HK-2 (cell line): ENCODE measurements at regions not wholly inside any gene's neighbourhood (a gene's known extent, or its start where the extent isn't known, plus 50 kb on each side); places are given as distances from the start of the nearest gene placed in this dataset.

Experiments used
- DNase-seq: peaks from one replicate; pipeline ENCODE4 v3.0.0-alpha.2; 2018; ENCODE audit not compliant: unreplicated experiment

DNA sequence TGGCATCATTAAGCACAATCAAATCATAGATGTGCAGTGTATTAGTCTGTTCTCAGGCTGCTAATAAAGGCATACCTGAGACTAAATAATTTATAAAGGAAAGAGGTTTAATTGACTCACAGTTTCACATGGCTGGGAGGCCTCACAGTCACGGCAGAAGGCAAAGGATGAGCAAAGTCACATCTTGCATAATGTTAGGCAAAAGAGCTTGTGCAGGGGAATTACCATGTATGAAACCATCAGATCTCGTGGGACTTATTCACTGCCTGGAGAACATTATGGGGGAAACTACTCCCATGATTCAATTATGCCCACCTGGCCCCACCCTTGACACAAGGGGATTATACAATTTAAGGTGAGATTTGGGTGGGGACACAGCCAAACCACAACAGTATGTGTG lies 245.2 kb upstream of the DACH1 start:
- DNase-seq, result no peak

DNA sequence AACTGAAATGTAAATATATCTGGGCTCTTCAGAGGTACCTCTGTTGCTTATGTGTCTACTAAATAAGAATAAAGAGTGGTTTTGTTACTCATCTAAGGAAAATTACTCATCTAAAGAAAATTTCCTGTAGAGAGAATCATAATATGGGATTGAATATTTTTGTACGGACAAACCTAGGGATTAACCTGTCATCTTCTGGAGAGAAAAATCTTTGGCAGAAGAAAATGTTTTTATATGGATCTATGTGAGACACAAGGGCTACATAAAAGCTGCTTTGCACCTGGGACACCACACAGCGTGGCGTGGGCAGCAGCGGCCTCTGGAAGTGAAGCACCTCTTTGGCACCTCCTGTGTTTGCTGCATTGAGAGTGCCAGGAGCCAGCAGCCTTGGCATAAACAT lies 242.9 kb upstream of the DACH1 start:
- DNase-seq, result no peak

GRCh38 chr13:72104656-72105180 lies 237.7 kb upstream of the DACH1 start:
- DNase-seq, result no peak

DNA sequence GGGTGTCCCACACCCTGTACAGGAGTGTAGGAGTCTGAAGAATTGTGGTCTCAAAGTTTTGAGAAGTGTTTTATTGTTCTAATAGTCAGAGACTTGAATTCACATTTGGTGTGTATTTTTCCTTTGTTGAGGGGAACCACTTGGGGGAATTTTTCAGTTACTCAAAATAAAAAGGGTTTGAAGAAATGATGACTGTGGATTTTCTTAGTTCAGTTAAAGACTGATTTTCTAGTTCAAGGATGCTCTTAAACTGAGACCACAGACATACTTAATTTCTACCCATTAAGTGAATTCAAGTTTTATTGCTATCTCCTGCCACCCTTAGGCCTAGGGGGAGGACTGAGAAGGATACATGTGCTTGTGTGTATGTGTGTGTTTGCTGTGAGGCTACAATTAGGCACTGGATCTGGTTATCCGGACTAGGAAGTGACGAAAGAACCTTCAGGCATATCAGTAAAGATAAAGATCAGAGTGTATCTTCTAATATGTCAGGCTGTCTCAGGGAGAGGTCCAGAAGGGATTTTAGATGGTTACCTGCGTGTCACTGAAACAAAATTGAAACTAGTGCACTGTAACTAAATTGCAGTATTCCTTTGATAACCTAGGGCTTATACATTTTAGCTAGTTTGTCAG lies 234.9 kb upstream of the DACH1 start:
- DNase-seq, result no peak

GRCh38 chr13:72100339-72100738 lies 233.3 kb upstream of the DACH1 start:
- no peak for DNase-seq

GRCh38 chr13:72097568-72097967 lies 230.6 kb upstream of the DACH1 start:
- no peak for DNase-seq

GRCh38 chr13:72093262-72093661 lies 226.3 kb upstream of the DACH1 start:
- no peak for DNase-seq

DNA sequence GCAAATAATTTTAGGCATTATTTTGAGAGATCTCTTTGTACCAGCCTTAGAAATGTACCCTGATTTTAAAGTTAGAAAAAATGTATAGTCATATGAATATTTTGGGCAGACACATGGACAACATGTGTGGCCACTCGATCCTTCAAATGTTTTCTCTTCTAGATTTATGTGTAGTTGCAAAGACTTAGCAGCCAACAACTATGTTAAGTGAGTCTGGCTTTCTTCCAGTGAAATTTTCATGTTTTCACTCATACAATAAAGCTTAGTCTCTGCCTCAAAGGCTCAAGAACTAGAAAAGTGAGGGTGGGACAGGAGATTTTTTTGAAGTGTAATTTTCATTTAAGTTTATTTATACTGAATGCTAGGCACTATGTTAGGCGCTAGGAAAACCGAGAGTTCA lies 207.7 kb upstream of the DACH1 start:
- no peak for DNase-seq

DNA sequence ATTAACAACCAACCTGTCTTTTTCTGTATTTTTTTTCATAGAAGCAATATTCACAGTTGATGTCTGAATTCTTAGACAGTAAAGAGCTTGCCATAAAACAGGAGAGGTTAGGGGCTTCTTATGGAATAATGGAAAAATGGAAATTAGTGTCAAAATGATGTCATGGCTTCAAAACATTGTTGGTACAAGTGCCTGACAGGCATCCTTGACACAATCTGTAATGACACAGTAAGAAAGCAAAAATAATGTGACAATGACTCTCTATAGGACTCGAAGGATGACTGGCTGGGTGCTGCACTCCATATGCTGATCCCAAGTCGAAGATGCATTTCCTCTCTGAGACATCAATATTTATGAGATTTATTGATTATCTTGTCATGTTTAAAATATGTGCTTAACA lies 205.3 kb upstream of the DACH1 start:
- no peak for DNase-seq

DNA sequence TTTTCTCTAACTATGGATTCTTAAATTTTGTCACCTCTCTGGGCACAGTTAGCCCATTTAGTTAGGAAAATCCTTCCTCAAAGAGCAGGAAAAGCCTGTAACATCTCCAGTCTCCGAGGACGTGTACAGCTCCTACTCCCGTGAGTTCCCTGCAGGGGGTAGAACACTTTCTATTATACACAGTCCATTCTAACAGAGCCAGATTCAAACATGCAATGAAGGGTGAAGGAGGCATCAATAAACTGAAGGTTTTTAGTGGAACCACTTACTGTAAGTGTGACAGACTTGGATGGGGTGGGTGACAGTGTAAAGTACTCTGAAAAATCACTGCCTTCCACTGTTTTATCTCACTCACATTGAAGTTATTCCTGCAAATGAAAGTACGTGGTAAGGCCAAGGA lies 204.7 kb upstream of the DACH1 start:
- DNase-seq, result no peak

GRCh38 chr13:72062566-72062965 lies 195.6 kb upstream of the DACH1 start:
- DNase-seq, result no peak

- no peak for DNase-seq
These were observed 194.6 kb upstream of the DACH1 start for GRCh38 chr13:72061613-72062012.

DNA sequence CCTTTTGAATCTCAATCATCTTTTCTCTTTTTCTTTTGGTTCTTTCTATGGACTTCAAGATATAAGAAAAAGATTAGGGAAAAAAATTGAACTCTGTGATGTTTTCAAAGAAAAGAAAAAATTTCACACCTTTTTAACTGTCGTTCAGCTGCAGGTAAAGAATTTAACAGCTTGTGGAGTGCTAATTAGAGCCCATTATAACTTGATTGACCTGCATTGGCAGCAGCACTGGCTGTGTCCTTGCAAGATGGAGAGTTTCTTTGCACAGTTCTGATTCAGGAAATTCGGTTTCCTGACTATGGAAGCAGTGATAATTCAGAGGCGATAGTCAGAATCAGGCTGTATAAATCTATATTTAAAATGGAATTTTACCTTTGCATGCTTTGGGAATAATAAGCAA lies 183.2 kb upstream of the DACH1 start:
- no peak for DNase-seq

DNA sequence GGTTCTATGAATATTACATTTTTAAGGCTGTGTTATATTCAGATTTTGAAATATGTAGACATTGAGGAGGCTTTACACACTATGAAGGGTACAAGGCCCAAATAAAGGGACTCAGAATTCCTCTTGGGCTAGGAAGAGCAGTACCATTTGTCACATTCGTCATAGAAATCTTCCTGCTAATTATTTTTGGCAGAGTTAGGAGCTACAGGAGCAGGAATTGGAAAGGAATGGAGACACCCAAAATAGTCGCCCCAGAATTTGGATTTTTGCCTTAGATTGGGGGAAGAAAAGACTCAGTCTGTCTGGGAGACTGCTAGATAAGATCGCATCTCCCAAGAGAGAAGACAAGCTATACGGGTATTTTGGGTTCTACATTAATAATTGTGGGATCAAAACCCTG lies 176.4 kb upstream of the DACH1 start:
- no peak for DNase-seq

DNA sequence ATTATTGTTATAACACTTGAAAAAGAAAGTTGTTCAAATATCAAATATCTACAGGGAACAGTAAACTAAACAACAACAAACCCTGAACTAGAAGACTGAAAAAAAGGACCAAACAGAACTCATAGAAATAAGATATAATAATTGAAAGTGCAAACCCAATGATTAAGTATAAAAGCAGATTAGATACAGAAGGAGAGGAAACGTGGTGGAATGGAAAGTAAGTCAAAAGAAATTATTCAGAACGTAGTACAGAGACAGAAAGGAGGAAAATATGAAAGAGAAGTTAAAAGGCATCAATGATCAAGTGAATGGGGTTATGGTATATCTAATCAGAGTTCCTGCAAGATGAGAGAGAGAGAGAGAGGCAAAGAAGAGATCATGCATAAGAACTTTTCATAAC lies 174.2 kb upstream of the DACH1 start:
- no peak for DNase-seq

DNA sequence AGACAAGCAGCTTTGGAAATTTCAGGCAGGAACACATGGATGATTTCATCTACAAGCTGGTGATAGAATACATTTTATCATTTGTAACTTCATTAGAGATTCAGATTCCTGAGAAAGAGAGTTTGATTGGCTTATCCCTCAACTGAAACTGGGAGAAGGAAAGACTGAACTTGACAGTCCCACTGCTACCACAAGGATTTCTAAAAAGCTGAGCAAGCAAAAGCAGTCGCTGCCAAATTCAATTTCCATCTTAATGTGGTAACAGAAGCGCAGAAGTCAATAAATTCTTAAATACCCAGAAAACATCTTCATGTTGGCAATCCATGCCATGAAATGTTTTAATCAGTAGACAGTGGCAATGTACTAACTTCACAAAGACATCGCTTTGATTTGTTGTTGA lies 172.1 kb upstream of the DACH1 start:
- DNase-seq, result no peak

DNA sequence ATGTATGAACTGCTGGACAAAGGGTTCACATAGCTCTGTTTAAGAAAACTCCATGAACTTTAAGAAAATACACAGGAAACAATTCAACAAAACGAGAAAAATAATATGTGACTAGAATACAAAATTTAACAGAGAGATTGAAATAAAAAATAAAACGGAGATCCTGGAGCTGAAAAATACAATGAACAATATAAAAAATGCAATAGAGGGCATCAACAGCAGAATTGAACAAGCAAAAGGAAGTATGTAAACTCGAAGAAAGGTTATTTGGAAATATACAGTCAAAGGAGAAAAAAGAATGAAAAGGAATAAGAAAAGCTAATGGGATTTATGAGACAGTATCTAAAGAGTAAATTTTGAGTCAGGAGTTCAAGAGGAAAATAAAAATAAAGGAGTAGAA lies 163.0 kb upstream of the DACH1 start:
- no peak for DNase-seq

DNA sequence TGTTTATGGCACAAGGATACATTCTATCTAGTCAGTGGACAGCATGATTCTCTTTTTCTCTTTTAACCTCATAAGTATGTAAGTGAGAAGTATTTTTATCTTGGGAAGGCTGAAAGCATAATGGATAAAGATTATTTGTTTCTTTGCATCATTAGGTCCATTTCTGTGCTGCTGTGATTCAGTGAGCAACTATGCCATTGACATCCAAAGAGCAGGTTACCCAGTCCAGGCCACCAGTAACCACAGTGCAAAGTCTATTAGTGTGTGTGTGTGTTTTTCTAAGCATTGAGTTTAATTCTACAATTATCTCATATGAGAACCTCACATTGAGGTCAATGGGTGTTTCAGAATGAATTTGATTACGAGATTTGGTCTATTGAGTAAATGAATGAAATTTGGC lies 158.8 kb upstream of the DACH1 start:
- DNase-seq, result no peak

DNA sequence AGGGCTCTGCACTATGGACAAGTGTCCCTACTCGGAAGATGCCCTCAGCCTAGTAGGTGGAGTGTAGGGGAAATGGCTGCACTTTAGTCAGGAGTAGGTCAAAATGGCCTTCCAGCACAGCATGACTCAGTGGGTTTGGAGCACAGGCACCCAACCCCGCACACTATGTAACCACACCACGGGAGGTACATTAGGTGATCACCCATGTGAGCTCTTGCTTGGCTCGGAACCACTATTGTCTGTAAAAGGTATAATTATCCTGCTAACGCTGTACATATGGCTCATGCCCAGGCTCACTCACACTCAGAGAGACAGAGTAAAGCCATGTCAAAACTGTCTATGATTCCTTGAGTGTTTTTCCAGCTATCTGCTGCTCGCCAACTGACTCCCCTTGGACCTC lies 156.9 kb upstream of the DACH1 start:
- no peak for DNase-seq

DNA sequence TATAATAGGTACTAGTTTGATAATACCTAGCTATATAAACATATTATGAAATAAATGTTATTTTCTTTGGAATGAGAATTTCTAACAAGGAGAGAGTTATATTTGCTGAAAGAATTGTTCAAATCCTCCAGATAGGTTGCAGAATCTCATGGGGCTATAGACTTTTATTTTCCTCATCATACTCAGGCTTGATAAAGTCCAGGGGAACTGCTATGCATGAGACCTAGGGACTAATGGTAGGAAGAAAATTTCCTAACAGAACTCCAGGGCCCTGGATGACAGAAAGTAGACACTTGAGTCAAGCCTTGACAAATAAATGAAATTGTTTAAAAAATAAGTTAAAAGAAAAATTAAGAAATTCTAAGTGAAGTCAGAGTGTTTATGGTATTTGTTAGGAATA lies 138.5 kb upstream of the DACH1 start:
- DNase-seq, result no peak

DNA sequence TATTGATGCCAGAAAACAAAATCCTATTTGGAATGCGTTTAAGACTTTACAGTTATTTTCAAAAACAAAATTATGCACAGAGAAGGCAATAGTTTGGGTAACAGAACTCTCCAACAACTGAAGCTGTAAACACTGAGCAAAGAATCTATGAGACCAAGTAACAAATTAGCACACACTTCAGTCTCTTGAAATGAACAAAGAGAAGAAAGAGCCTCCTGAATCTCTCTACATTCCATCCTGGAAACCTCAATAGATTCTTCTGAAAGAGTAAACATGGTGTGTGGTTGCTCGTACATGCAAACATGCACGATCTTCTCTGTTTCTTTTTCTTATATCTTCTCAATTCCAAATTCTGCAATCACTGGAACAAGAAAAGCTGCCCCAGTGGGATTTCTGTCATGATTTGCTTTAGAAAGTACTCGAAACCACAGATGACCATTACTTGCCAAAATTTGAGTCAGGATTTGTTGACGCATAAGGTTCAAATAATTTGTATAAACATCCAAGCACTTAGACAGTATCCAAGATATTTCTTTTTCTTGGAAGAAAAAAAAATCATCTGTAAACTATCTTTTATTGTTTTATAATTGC lies 137.9 kb upstream of the DACH1 start:
- no peak for DNase-seq

- no peak for DNase-seq
These were observed 137.2 kb upstream of the DACH1 start for GRCh38 chr13:72004246-72004645.

DNA sequence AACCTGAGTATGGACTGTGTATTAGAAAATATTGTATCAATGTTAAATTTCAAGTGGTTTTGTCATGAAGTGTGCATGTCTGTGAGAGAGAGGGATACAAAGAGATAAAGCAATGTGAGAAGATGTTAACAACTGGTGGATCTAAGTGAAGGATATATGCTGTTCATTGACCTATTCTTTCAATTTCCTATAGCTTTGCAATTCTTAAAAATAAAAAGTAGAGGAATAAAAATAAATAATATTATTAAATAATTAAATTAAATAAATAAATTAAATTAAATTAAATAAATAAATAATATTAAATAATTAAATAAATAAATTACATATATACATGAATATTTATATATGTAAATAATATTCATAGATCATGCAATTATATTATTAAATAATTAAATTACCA lies 131.2 kb upstream of the DACH1 start:
- no peak for DNase-seq

DNA sequence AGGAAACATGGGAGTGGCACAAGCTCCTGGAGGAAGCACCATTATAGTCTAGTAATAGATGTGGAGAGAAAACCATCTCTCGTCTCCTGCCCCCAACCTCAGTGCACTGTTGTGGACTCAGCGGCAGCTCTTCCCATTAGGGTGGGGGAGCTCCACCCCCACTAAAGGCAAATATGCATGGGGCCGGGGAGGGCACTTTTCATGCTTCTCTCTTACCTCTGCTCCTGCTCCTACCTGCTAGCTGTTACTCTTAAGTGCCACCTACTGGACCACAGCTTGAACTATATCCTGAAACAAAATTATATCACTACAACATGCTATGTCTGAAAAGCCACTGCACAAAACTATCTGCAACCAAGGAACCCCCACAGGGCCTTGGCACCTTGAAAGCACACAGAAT lies 112.6 kb upstream of the DACH1 start:
- no peak for DNase-seq
